Sigmoid colon (tissue), 6 donors: ENCODE measurements at regions not wholly inside any gene's neighbourhood (a gene's known extent, or its start where the extent isn't known, plus 50 kb on each side); places are given as distances from the start of the nearest gene placed in this dataset.

Source experiments
- DNase-seq: peaks from one replicate; pipeline ENCODE4 v3.0.0-alpha.2; 2019
- H3K27ac ChIP-seq, 4 donors: fragments of 200-600 bp; sonication (generic); one replicate each; pipeline ENCODE4 v1.5.1; 2016 to 2019; ENCODE audit warnings: mild to moderate bottlenecking in 1 of 4
- H3K27me3 ChIP-seq, 3 donors: fragments of 200-600 bp; sonication (generic); one replicate each; pipeline ENCODE4 v1.5.1; 2019; ENCODE audit warnings: mild to moderate bottlenecking in 1 of 3
- H3K36me3 ChIP-seq, 4 donors: fragments of 200-600 bp; sonication (generic); one replicate each; pipeline ENCODE4 v1.5.1; 2016 to 2019
- H3K4me1 ChIP-seq, 4 donors: fragments of 200-600 bp; sonication (generic); one replicate each; pipeline ENCODE4 v1.5.1; 2017 to 2019
- H3K4me3 ChIP-seq, 4 donors: fragments of 200-600 bp; sonication (generic); one replicate each; pipeline ENCODE4 v1.5.1; 2017 to 2019; ENCODE audit warnings: mild to moderate bottlenecking in 2 of 4, moderate library complexity in 1 of 4
- H3K9me3 ChIP-seq, 4 donors: fragments of 200-600 bp in 3 of 4; sonication (generic) in 3 of 4; one replicate each; pipeline versions ENCODE4 v1.5.1 to v1.6.1; 2013 to 2019
- CTCF ChIP-seq, 4 experiments: fragments of 450-650 bp in 3 of 4; fragments of 200-600 bp in 1 of 4; IDR thresholded peaks; one replicate each; pipeline ENCODE4 v1.5.1; 2016 to 2019; ENCODE audit warnings: antibody characterized with exemption in 4 of 4, mild to moderate bottlenecking in 3 of 4, moderate library complexity in 2 of 4
- EP300 ChIP-seq, 4 donors: sonication (generic); formaldehyde crosslinking; IDR thresholded peaks; one replicate each; pipeline ENCODE4 v1.6.1; 2017; ENCODE audit warnings: antibody characterized with exemption in 4 of 4
- POLR2A ChIP-seq, 2 donors: fragments of 450-650 bp; IDR thresholded peaks; one replicate each; pipeline ENCODE4 v1.6.1; 2016; ENCODE audit warnings: antibody characterized with exemption in 2 of 2, mild to moderate bottlenecking in 2 of 2, moderate library complexity in 2 of 2
- POLR2AphosphoS5 ChIP-seq, 4 donors: sonication (generic); formaldehyde crosslinking; IDR thresholded peaks; one replicate each; pipeline ENCODE4 v1.6.1; 2017; ENCODE audit warnings: antibody characterized with exemption in 4 of 4
- WGBS, 2 donors: extraction: QIAGEN DNeasy Blood & Tissue Kit; methylation state at CpG; one replicate each; pipeline ENCODE4 v1.1.7; 2013; 5-methylcytosine and 5-hydroxymethylcytosine counted together
- intact Hi-C: fragments of 100-400 bp; cut with DNase I; formaldehyde crosslinking; loops from one replicate; pipeline ENCODE4 v1.15.1; 2023
- donor health status: healthy with polysubstance abuse.
- donor health status: healthy.

DNA sequence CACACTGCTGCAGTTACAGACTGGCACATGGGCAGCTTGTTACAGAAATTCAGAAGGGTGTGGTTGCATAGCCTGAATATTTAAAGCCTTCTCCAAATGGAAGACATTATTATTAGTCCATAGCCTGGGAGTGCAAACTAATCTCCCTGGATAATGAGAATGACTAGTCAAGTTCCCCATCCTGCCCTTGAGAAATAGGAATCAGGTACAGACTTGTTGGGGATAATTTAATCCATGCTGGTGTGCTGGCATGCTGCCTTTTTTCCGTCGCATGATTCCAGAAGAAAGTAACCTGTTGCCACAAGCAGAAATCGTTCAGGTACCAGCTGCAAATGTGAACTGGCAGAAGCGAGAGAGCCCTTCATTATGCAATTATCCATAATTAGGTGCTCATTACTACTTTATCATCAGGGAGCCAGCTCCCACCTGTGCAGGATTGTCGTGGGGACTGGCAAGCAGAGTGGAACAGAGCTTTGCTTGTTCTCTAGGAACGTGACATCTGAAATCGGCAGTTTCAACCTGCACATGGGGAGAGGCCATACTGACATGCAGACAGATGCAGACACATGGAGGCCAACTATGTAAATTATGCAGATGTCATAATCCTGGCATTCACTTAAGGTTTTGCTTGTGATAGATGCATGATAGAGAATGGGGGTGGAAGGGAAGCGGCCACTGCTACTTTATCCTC is 419.4 kb downstream of the PMP22 start:
- intact Hi-C loops: no loop called here
- WGBS, 2 donors: 42 to 71% methylated on average over 8 of the region's 8 CpGs
- no peaks in the 10 kb centered on the region for H3K4me1 ChIP-seq
- no peak overlapping the region for H3K4me3 ChIP-seq
- peaks cover 0 to 6% (median 0%) of the 10 kb centered on the region in 4 donors for H3K9me3 ChIP-seq
- DNase-seq: no peak
- no peaks in the 10 kb centered on the region for H3K36me3 ChIP-seq
- no peak overlapping the region for H3K27ac ChIP-seq
- TF ChIP-seq POLR2AphosphoS5 (IDR thresholded peaks at IDR 0.05): no peak
- TF ChIP-seq POLR2A (IDR thresholded peaks at IDR 0.05): no peak
- no peak for TF ChIP-seq CTCF (IDR thresholded peaks at IDR 0.05)
- TF ChIP-seq EP300 (IDR thresholded peaks at IDR 0.05): no peak
- peaks cover 0 to 3% (median 0%) of the 10 kb centered on the region in 3 donors for H3K27me3 ChIP-seq

DNA sequence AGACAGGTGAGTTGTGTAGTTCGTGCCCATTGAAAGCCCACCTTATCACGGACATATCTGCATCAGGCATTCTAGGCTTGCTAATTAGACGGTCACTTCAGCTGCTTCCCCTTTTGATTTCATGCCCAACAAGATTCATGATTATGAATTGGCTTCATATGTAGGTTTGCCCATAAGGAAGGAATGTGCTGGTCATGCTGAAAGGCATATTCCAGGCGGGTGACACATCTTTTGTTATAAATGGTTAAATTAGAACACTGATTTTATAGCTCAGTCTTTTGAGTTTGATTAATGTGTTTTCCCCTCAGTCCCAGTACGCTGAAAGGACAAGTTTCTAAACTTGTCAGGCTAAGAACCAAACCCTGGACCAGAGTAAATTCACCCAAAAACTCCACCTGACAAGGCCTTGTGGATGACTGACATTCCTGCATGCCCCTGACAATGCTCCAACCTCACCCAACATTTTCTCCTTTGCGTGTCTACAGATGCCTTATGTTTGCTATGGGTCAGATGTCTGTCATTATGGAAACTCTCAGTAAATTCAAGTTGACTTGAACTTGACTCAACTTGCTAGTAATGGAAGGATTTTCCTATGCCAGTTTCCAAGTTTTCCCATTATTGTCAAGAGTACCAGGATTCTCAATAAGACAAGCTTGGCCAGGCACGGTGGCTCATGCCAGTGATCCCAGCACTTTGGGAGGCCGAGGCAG is 421.9 kb downstream of the PMP22 start:
- Histone ChIP-seq H3K27me3 (no peaks in the 10 kb centered on the region), H3K9me3 (no peaks in the 10 kb centered on the region), H3K27ac (no peak overlapping the region), H3K36me3 (no peaks in the 10 kb centered on the region), H3K4me3 (no peak overlapping the region), H3K4me1 (no peaks in the 10 kb centered on the region)
- no peak for TF ChIP-seq CTCF (IDR thresholded peaks at IDR 0.05)
- no peak for TF ChIP-seq POLR2AphosphoS5 (IDR thresholded peaks at IDR 0.05)
- TF ChIP-seq POLR2A (IDR thresholded peaks at IDR 0.05): no peak
- no peak for TF ChIP-seq EP300 (IDR thresholded peaks at IDR 0.05)
- DNase-seq: no peak
- 82 to 90% methylated on average over 8 of the region's 8 CpGs for WGBS, 2 donors
- intact Hi-C loops: no loop called here

- Histone ChIP-seq H3K36me3 (no peaks in the 10 kb centered on the region), H3K9me3 (no peaks in the 10 kb centered on the region), H3K27me3 (no peaks in the 10 kb centered on the region), H3K27ac (no peak overlapping the region), H3K4me1 (no peaks in the 10 kb centered on the region), H3K4me3 (no peak overlapping the region)
- no peak for TF ChIP-seq CTCF (IDR thresholded peaks at IDR 0.05)
- no peak for TF ChIP-seq POLR2A (IDR thresholded peaks at IDR 0.05)
- TF ChIP-seq EP300 (IDR thresholded peaks at IDR 0.05): no peak
- TF ChIP-seq POLR2AphosphoS5 (IDR thresholded peaks at IDR 0.05): no peak
- DNase-seq: no peak
- intact Hi-C loops: no loop called here
- 85 to 90% methylated on average over 3 of the region's 3 CpGs for WGBS, 2 donors
Observed at GRCh38 chr17:14840616-14841231, 424.4 kb downstream of the PMP22 start.

- Histone ChIP-seq H3K27me3 (no peaks in the 10 kb centered on the region), H3K36me3 (no peaks in the 10 kb centered on the region), H3K4me1 (no peaks in the 10 kb centered on the region), H3K27ac (no peak overlapping the region), H3K4me3 (no peak overlapping the region), H3K9me3 (no peaks in the 10 kb centered on the region)
- intact Hi-C loops: no loop called here
- no peak for DNase-seq
- WGBS, 2 donors: 34 to 60% methylated on average over 1 of the region's 1 CpG
- TF ChIP-seq CTCF (IDR thresholded peaks at IDR 0.05) (no peak), POLR2AphosphoS5 (IDR thresholded peaks at IDR 0.05) (no peak), POLR2A (IDR thresholded peaks at IDR 0.05) (no peak), EP300 (IDR thresholded peaks at IDR 0.05) (no peak)
Observed at GRCh38 chr17:14838567-14838966, 426.6 kb downstream of the PMP22 start.
